IMR-90 (cell line): ENCODE measurements at regions not wholly inside any gene's neighbourhood (a gene's known extent, or its start where the extent isn't known, plus 50 kb on each side); places are given as distances from the start of the nearest gene placed in this dataset.

Experiments
- ATAC-seq: fragments of 200-7000 bp; cut with Tn5 transposase; 2 replicates; pipeline ENCODE4 v1.9.1; 2020; ENCODE audit warnings: low read depth, mild to moderate bottlenecking, moderate library complexity
- BruUV-seq: library from RNA; stranded (reverse); fragments of 400-500 nt; replicated peaks from 2 replicates; lab custom pipeline; 2021; lab: Mats Ljungman, UMichigan
- CTCF ChIA-PET: fragments of 300-600 bp; formaldehyde crosslinking; extraction: SDS; loops from one replicate; lab custom pipeline; 2021; ENCODE audit warnings: antibody characterized with exemption; lab: Yijun Ruan, JAX
- POLR2A ChIA-PET: fragments of 300-600 bp; sonication (Branson Sonifier 250); formaldehyde crosslinking; loops from one replicate; lab custom pipeline; 2022; ENCODE audit warnings: antibody characterized with exemption; ENCODE audit not compliant: unreplicated experiment; lab: Charles Lee
- DNase-seq: peaks from one replicate; pipeline ENCODE4 v3.0.0; 2013
- H2AFZ ChIP-seq: replicated peaks from 2 replicates; pipeline ENCODE3; 2013; ENCODE audit warnings: low read length, mild to moderate bottlenecking; ENCODE audit not compliant: poor library complexity
- H2AK5ac ChIP-seq: 2 replicates; pipeline ENCODE4 v1.6.1; 2013; ENCODE audit warnings: low read depth, low read length, inconsistent platforms
- H2AK9ac ChIP-seq: replicated peaks from 2 replicates; pipeline ENCODE3; 2013; ENCODE audit warnings: mild to moderate bottlenecking, low read depth, low read length, moderate library complexity; ENCODE audit not compliant: poor library complexity
- H2BK120ac ChIP-seq: 2 replicates; pipeline ENCODE4 v1.6.1; 2013; ENCODE audit warnings: low read depth, low read length, inconsistent platforms
- H2BK15ac ChIP-seq: 3 replicates; pipeline ENCODE4 v1.6.1; 2013; ENCODE audit warnings: low read depth, low read length, inconsistent platforms
- H2BK20ac ChIP-seq: 2 replicates; pipeline ENCODE4 v1.6.1; 2013; ENCODE audit warnings: low read depth, mild to moderate bottlenecking, inconsistent platforms, low read length, moderate library complexity
- H2BK5ac ChIP-seq: 2 replicates; pipeline ENCODE4 v1.6.1; 2013; ENCODE audit warnings: mild to moderate bottlenecking, low read depth, low read length, inconsistent platforms; ENCODE audit not compliant: poor library complexity, severe bottlenecking
- H3K14ac ChIP-seq: replicated peaks from 2 replicates; pipeline ENCODE4 v1.6.1; 2013; ENCODE audit warnings: low read depth, low read length, inconsistent platforms
- H3K18ac ChIP-seq: 2 replicates; pipeline ENCODE4 v1.6.1; 2013; ENCODE audit warnings: low read depth, low read length, control low read depth
- H3K23ac ChIP-seq: 2 replicates; pipeline ENCODE4 v1.6.1; 2013; ENCODE audit warnings: low read depth, low read length, inconsistent platforms
- H3K27ac ChIP-seq: 2 replicates; pipeline ENCODE4 v1.5.1; 2013; ENCODE audit warnings: mild to moderate bottlenecking, control low read depth, low read length; ENCODE audit not compliant: insufficient read depth
- H3K27me3 ChIP-seq: 2 replicates; pipeline ENCODE4 v1.6.1; 2013; ENCODE audit warnings: low read length; ENCODE audit not compliant: control insufficient read depth, insufficient read depth
- H3K36me3 ChIP-seq: 2 replicates; pipeline ENCODE4 v1.6.1; 2013; ENCODE audit warnings: low read length, mixed read lengths; ENCODE audit not compliant: control insufficient read depth, insufficient read depth
- H3K4ac ChIP-seq: 2 replicates; pipeline ENCODE4 v1.6.1; 2013; ENCODE audit warnings: low read depth, low read length, inconsistent platforms
- H3K4me1 ChIP-seq: 2 replicates; pipeline ENCODE4 v1.6.1; 2013; ENCODE audit warnings: low read length, mixed read lengths; ENCODE audit not compliant: control insufficient read depth, insufficient read depth
- H3K4me2 ChIP-seq: 2 replicates; pipeline ENCODE4 v1.6.1; 2013; ENCODE audit warnings: low read depth, mild to moderate bottlenecking, control low read depth, low read length, moderate library complexity
- H3K4me3 ChIP-seq: 2 replicates; pipeline ENCODE4 v1.5.1; 2013; ENCODE audit warnings: low read depth, mild to moderate bottlenecking, control low read depth, low read length, moderate library complexity; ENCODE audit not compliant: insufficient read depth
- H3K56ac ChIP-seq: 2 replicates; pipeline ENCODE4 v1.6.1; 2013; ENCODE audit warnings: low read length, inconsistent platforms; ENCODE audit not compliant: insufficient read depth; ENCODE audit errors: extremely low read depth
- H3K79me1 ChIP-seq, 2 experiments: 2 replicates each; pipeline ENCODE4 v1.6.1; 2013; ENCODE audit warnings: low read length in 2 of 2, inconsistent platforms in 1 of 2, low read depth in 1 of 2
- H3K9ac ChIP-seq: 2 replicates; pipeline ENCODE4 v1.6.1; 2013; ENCODE audit warnings: low read depth, low read length, control low read depth
- H3K9me1 ChIP-seq: 2 replicates; pipeline ENCODE4 v1.6.1; 2013; ENCODE audit warnings: low read length, inconsistent platforms; ENCODE audit not compliant: insufficient read depth
- H3K9me3 ChIP-seq: 2 replicates; pipeline ENCODE4 v1.6.1; 2013; ENCODE audit warnings: low read length; ENCODE audit not compliant: control insufficient read depth, insufficient read depth
- H4K20me1 ChIP-seq: 2 replicates; pipeline ENCODE4 v1.6.1; 2013; ENCODE audit warnings: low read length, inconsistent platforms; ENCODE audit not compliant: insufficient read depth
- H4K5ac ChIP-seq: 2 replicates; pipeline ENCODE4 v1.6.1; 2013; ENCODE audit warnings: mild to moderate bottlenecking, low read depth, low read length, control low read depth
- H4K8ac ChIP-seq, 2 experiments: 2 replicates each; pipeline ENCODE4 v1.6.1; 2013; ENCODE audit warnings: low read depth in 2 of 2, low read length in 2 of 2, control low read depth in 1 of 2, inconsistent platforms in 1 of 2
- H4K91ac ChIP-seq: 2 replicates; pipeline ENCODE4 v1.6.1; 2013; ENCODE audit warnings: low read depth, low read length, inconsistent platforms; ENCODE audit not compliant: insufficient read depth
- CTCF ChIP-seq: conservative IDR thresholded peaks from 2 replicates; pipeline ENCODE4 v1.5.1; 2012; ENCODE audit warnings: mild to moderate bottlenecking, low read depth, low read length, improper control_type of control experiment
- MAZ ChIP-seq: IDR thresholded peaks from 2 replicates; pipeline ENCODE4 v1.6.1; 2012; ENCODE audit warnings: low read depth, mild to moderate bottlenecking, low read length, improper control_type of control experiment, moderate library complexity, borderline replicate concordance
- WGBS, 2 experiments: methylation state at CpG; one replicate each; pipeline versions ENCODE4 v1.1.5 to v1.1.7; 2013; ENCODE audit warnings: missing lambda C conversion rate in 2 of 2; ENCODE audit not compliant: insufficient read length in 1 of 2; ENCODE audit errors: extremely low coverage in 2 of 2; 5-methylcytosine and 5-hydroxymethylcytosine counted together
- dilution Hi-C: fragments of 300-500 bp; cut with HindIII; formaldehyde crosslinking; loops from one replicate; pipeline ENCODE4 v1.14.3; 2018; ENCODE audit warnings: low sequenced_read_pairs; ENCODE audit not compliant: unreplicated experiment
- in situ Hi-C: fragments of 300-500 bp; cut with MboI; formaldehyde crosslinking; loops from 3 replicates; pipeline ENCODE4 v1.14.3; 2019; ENCODE audit warnings: low sequenced_read_pairs, inconsistent platforms, mixed read lengths
- intact Hi-C: fragments of 100-400 bp; cut with micrococcal nuclease; formaldehyde crosslinking; loops from 2 replicates; pipeline ENCODE4 v1.10.0; 2022

GRCh38 chr22:36086629-36087254 is 58.1 kb upstream of the RBFOX2 start:
- Histone ChIP-seq H4K8ac (no peak overlapping the region), H3K36me3 (no peaks in the 10 kb centered on the region), H3K79me1 (no peaks in the 10 kb centered on the region), H2BK20ac (no peak overlapping the region), H2AK5ac (no peak overlapping the region), H2BK5ac (no peak overlapping the region), H3K9ac (no peak overlapping the region), H3K14ac (no peak overlapping the region), H3K23ac (no peak overlapping the region), H4K20me1 (no peaks in the 10 kb centered on the region), H3K4me1 (no peaks in the 10 kb centered on the region), H3K4ac (no peak overlapping the region), H3K4me3 (no peak overlapping the region), H3K9me1 (peaks cover 8% of the 10 kb centered on the region; the same call in 1 of the 2 replicates), H3K9me3 (no peaks in the 10 kb centered on the region), H2AK9ac (no peak overlapping the region), H2BK120ac (no peak overlapping the region), H3K27me3 (no peaks in the 10 kb centered on the region), H2BK15ac (no peak overlapping the region), H4K5ac (no peak overlapping the region), H2AFZ (no peak overlapping the region), H3K18ac (no peak overlapping the region), H3K56ac (no peak overlapping the region), H4K91ac (no peak overlapping the region), H3K27ac (no peak overlapping the region), H3K4me2 (no peak overlapping the region)
- POLR2A ChIA-PET, result interaction anchor here (0.6 kb wide), 1 partner anchor 454 kb away, joined by 4 read pairs; no protein-coding TSS in a partner anchor
- dilution Hi-C loops (no loop called here), intact Hi-C loops (no loop called here), in situ Hi-C loops (no loop called here)
- ATAC-seq (no peak), DNase-seq (no peak)
- no TSS peak for BruUV-seq
- 100% methylated on average over 1 of the region's 13 CpGs; no CpG with 5 or more reads in 1 of the 2 experiments for WGBS, 2 experiments
- CTCF ChIA-PET, result no interaction called here
- TF ChIP-seq CTCF, result no peak
- TF ChIP-seq MAZ, result no peak
